ENCODE measurements at regions not wholly inside any gene's neighbourhood (a gene's known extent, or its start where the extent isn't known, plus 50 kb on each side); places are given as distances from the start of the nearest gene placed in this dataset.
A peak's percentile ranks its signal among the peaks of the same experiment; 100 is the strongest.

- Histone ChIP-seq H3K9me3 (ENCODE audit: control insufficient read depth, insufficient read depth, low read depth, low read length) (no peaks in the 10 kb centered on the region), H3K4me3 (ENCODE audit: low read depth in 2 of 2, low read length in 2 of 2) (no peak overlapping the region), H3K27me3 (ENCODE audit: control insufficient read depth, insufficient read depth, low read length) (no peaks in the 10 kb centered on the region), H3K27ac (ENCODE audit: low read length) (peak overlapping the region; percentile 57; the same call in 1 of the 2 replicates), H3K4me1 (ENCODE audit: control insufficient read depth, insufficient read depth, low read length) (no peaks in the 10 kb centered on the region), H3K36me3 (ENCODE audit: control insufficient read depth, insufficient read depth, low read length) (no peaks in the 10 kb centered on the region)
- intact Hi-C loops (cut with micrococcal nuclease; ENCODE audit: unreplicated experiment), result no loop called here
- ATAC-seq (no peak; the same call in 1 of the 2 replicates), DNase-seq (ENCODE audit: low read depth, low spot score) (no peak)
- TF ChIP-seq REST (IDR thresholded peaks at IDR 0.05; ENCODE audit: insufficient read depth in 1 of 2, low read depth in 2 of 2, low read length in 1 of 2) (no peak), TCF7L2 (IDR thresholded peaks at IDR 0.05; ENCODE audit: low read depth, low read length) (no peak), SIN3A (IDR thresholded peaks at IDR 0.05; ENCODE audit: borderline replicate concordance, insufficient read depth, low read depth, low read length) (no peak), POLR2AphosphoS5 (IDR thresholded peaks at IDR 0.05; ENCODE audit: low read depth, low read length) (no peak), CTCF (IDR thresholded peaks at IDR 0.05) (no peak)
- CTCF ChIA-PET, result no interaction called here
- BruUV-seq (replicated peaks), result no TSS peak
- POLR2A ChIA-PET, result interaction anchor here (0.5 kb wide), 1 partner anchor 146 kb away, joined by 9 read pairs; no protein-coding TSS in a partner anchor
- in situ Hi-C loops (cut with HindIII; ENCODE audit: low pct_unique_long_range_greater_than_20kb, low sequenced_read_pairs), result no loop called here
These were observed 63.4 kb downstream of the EOMES start for GRCh38 chr3:27658741-27659140.

GRCh38 chr3:27657871-27658270, 64.3 kb downstream of the EOMES start:
- DNase-seq (ENCODE audit: low read depth, low spot score), result no peak

More at GRCh38 chr3:27657871-27658270, 64.3 kb downstream of the EOMES start:
- H3K27ac ChIP-seq (ENCODE audit: low read length), result no peak overlapping the region
- no TSS peak for BruUV-seq (replicated peaks)
- H3K27me3 ChIP-seq (ENCODE audit: control insufficient read depth, insufficient read depth, low read length), result no peaks in the 10 kb centered on the region
- ChIA-PET CTCF (no interaction called here), POLR2A (interaction anchor here (0.7 to 0.9 kb wide), 2 partner anchors 13 to 170 kb away, joined by 3 to 4 read pairs; no protein-coding TSS in a partner anchor)
- intact Hi-C loops (cut with micrococcal nuclease; ENCODE audit: unreplicated experiment), result no loop called here
- no peak for TF ChIP-seq SIN3A (IDR thresholded peaks at IDR 0.05; ENCODE audit: borderline replicate concordance, insufficient read depth, low read depth, low read length)
- TF ChIP-seq TCF7L2 (IDR thresholded peaks at IDR 0.05; ENCODE audit: low read depth, low read length), result no peak
- no peak for TF ChIP-seq POLR2AphosphoS5 (IDR thresholded peaks at IDR 0.05; ENCODE audit: low read depth, low read length)
- no peak for TF ChIP-seq CTCF (IDR thresholded peaks at IDR 0.05)
- no peak for TF ChIP-seq REST (IDR thresholded peaks at IDR 0.05; ENCODE audit: insufficient read depth in 1 of 2, low read depth in 2 of 2, low read length in 1 of 2)
- in situ Hi-C loops (cut with HindIII; ENCODE audit: low pct_unique_long_range_greater_than_20kb, low sequenced_read_pairs), result no loop called here
- H3K4me1 ChIP-seq (ENCODE audit: control insufficient read depth, insufficient read depth, low read length), result no peaks in the 10 kb centered on the region
- no peak overlapping the region for H3K4me3 ChIP-seq (ENCODE audit: low read depth in 2 of 2, low read length in 2 of 2)
- H3K36me3 ChIP-seq (ENCODE audit: control insufficient read depth, insufficient read depth, low read length), result no peaks in the 10 kb centered on the region
- no peaks in the 10 kb centered on the region for H3K9me3 ChIP-seq (ENCODE audit: control insufficient read depth, insufficient read depth, low read depth, low read length)
- ATAC-seq, result no peak

All from Panc1 (cell line).